NT2/D1 (cell line): ENCODE measurements at regions not wholly inside any gene's neighbourhood (a gene's known extent, or its start where the extent isn't known, plus 50 kb on each side); places are given as distances from the start of the nearest gene placed in this dataset.

ENCODE experiments used
- DNase-seq: peaks from one replicate; pipeline ENCODE4 v3.0.0-alpha.2; 2011; ENCODE audit warnings: low read depth, low spot score
- H3K27me3 ChIP-seq: 2 replicates; pipeline ENCODE4 v1.6.0; 2011; ENCODE audit warnings: mild to moderate bottlenecking; ENCODE audit not compliant: insufficient read length, insufficient read depth
- H3K36me3 ChIP-seq: 2 replicates; pipeline ENCODE4 v1.6.1; 2011; ENCODE audit warnings: mild to moderate bottlenecking, low read length, mixed read lengths; ENCODE audit not compliant: insufficient read depth, insufficient read length
- H3K4me1 ChIP-seq: 2 replicates; pipeline ENCODE4 v1.5.1; 2011; ENCODE audit not compliant: insufficient read depth, insufficient read length
- H3K4me3 ChIP-seq: 2 replicates; pipeline ENCODE4 v1.5.1; 2011; ENCODE audit warnings: low read depth; ENCODE audit not compliant: insufficient read length
- H3K9ac ChIP-seq: 2 replicates; pipeline ENCODE4 v1.6.0; 2011; ENCODE audit warnings: low read depth; ENCODE audit not compliant: insufficient read length
- H3K9me3 ChIP-seq: 2 replicates; pipeline ENCODE4 v1.5.1; 2011; ENCODE audit warnings: mild to moderate bottlenecking, low read length; ENCODE audit not compliant: insufficient read depth
- SUZ12 ChIP-seq: IDR thresholded peaks from 2 replicates; pipeline ENCODE4 v1.6.1; 2011; ENCODE audit not compliant: insufficient read length, insufficient read depth; ENCODE audit errors: extremely low read depth
- YY1 ChIP-seq: IDR thresholded peaks from 2 replicates; pipeline ENCODE4 v1.6.1; 2011; ENCODE audit not compliant: insufficient read length, insufficient read depth
- ZNF274 ChIP-seq: IDR thresholded peaks from 2 replicates; pipeline ENCODE4 v1.6.1; 2011; ENCODE audit warnings: mild to moderate bottlenecking, low read depth, low read length

DNA sequence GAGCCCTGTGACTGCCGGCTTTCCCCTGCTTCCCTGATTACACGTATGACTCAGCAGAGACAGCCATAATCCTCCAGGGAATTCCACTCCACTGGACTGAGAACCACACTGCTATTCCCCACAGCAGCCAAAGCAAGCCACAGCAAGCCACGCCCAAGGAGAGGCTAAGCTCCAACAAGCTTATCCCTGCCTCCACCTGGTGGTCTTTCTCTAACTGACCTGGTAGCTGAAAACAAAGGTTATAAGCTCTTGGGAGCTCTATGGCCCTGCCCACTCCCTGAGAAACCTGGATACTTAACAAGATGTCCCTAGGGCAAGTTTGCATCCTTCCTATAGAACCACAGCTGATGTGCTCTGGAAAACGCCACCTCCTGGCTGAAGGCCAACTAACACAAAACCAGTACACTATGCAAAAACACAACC lies 613.7 kb upstream of the CDH18 start:
- DNase-seq, result peak; percentile 35
- no peak overlapping the region for H3K4me3 ChIP-seq
- TF ChIP-seq YY1 (no peak), ZNF274 (no peak), SUZ12 (no peak)
- H3K4me1 ChIP-seq, result no peaks in the 10 kb centered on the region
- no peaks in the 10 kb centered on the region for H3K27me3 ChIP-seq
- H3K9ac ChIP-seq, result no peak overlapping the region
- H3K36me3 ChIP-seq, result no peaks in the 10 kb centered on the region
- H3K9me3 ChIP-seq, result no peaks in the 10 kb centered on the region; the same call in 1 of the 2 replicates

- no peaks in the 10 kb centered on the region for H3K4me1 ChIP-seq
- H3K9me3 ChIP-seq, result no peaks in the 10 kb centered on the region
- H3K4me3 ChIP-seq, result no peak overlapping the region
- H3K36me3 ChIP-seq, result no peaks in the 10 kb centered on the region
- no peak for DNase-seq
- no peaks in the 10 kb centered on the region for H3K27me3 ChIP-seq
- no peak overlapping the region for H3K9ac ChIP-seq
- TF ChIP-seq YY1 (no peak), ZNF274 (no peak), SUZ12 (no peak)
Measured at GRCh38 chr5:20590356-20590755, 602.4 kb upstream of the CDH18 start.

- Histone ChIP-seq H3K9ac (no peak overlapping the region), H3K36me3 (no peaks in the 10 kb centered on the region), H3K27me3 (no peaks in the 10 kb centered on the region), H3K4me1 (no peaks in the 10 kb centered on the region), H3K4me3 (no peak overlapping the region), H3K9me3 (no peaks in the 10 kb centered on the region)
- no peak for DNase-seq
- TF ChIP-seq ZNF274 (no peak), YY1 (no peak), SUZ12 (no peak)
Measured at GRCh38 chr5:20575571-20575970, 587.6 kb upstream of the CDH18 start.

DNA sequence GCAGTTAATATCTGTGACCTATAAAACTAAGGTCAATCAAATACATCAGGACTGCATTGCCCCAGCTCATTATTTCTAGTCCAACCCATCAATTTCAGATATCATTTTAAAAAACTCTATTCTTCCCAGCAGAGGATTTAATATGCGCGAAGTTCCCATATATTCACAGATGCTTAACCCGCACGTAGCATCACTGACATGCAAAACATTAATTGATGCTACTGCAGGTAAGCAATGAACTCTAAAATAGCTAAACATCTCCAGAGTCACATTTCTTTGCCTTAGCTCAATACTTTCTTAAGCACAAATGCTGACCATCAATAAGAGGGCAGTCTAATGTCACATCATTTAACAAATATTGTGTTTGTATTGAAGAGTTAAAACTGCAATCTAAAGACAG lies 586.6 kb upstream of the CDH18 start:
- Histone ChIP-seq H3K9me3 (no peaks in the 10 kb centered on the region), H3K4me1 (no peaks in the 10 kb centered on the region), H3K4me3 (no peak overlapping the region), H3K27me3 (no peaks in the 10 kb centered on the region), H3K36me3 (no peaks in the 10 kb centered on the region), H3K9ac (no peak overlapping the region)
- no peak for DNase-seq
- no peak for TF ChIP-seq ZNF274

GRCh38 chr5:20572614-20573013 lies 584.6 kb upstream of the CDH18 start:
- H3K4me3 ChIP-seq, result no peak overlapping the region
- no peak for TF ChIP-seq YY1
- no peak for TF ChIP-seq ZNF274
- no peak for TF ChIP-seq SUZ12
- no peaks in the 10 kb centered on the region for H3K27me3 ChIP-seq
- DNase-seq, result no peak
- H3K36me3 ChIP-seq, result no peaks in the 10 kb centered on the region
- H3K9ac ChIP-seq, result no peak overlapping the region
- H3K9me3 ChIP-seq, result no peaks in the 10 kb centered on the region
- no peaks in the 10 kb centered on the region for H3K4me1 ChIP-seq

DNA sequence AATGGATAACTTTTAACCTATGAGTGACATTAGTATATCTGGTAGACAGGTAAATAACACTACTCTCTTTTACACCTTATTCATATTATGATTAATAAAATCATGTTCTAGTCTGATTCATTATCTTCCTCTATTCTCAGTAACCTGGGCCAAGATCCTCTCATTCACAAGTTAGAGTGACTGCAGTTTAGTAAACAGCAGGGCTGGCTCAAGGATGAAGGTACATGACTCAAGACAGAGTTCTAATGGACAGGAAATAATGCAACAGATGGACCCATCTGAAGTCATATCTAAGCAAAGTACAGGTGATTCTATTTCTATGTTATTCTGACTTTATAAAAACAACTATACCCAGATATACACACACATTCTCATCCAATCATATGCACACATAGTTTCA lies 582.5 kb upstream of the CDH18 start:
- no peak for TF ChIP-seq ZNF274
- no peak for TF ChIP-seq YY1
- no peak for TF ChIP-seq SUZ12
- Histone ChIP-seq H3K4me3 (no peak overlapping the region), H3K9ac (no peak overlapping the region), H3K9me3 (no peaks in the 10 kb centered on the region), H3K36me3 (no peaks in the 10 kb centered on the region), H3K4me1 (no peaks in the 10 kb centered on the region), H3K27me3 (no peaks in the 10 kb centered on the region)
- no peak for DNase-seq

DNA sequence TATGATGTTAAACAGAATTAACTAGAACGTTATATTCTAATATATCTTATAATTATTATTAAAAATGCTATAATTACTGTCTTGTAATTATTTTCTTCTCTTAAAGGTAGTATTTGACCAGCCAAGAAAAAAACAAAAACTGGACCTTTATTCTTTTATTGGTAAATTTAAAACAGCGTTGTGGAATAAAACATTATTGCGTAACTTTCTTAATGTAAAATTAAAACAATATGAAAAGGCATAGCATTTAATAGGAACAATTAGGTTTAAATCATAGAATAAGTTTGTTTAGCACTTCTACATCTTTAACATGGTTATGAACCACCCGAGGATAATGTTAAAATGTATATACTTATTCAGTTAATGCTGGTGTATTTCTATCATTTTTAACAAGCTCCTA lies 574.5 kb upstream of the CDH18 start:
- Histone ChIP-seq H3K4me1 (no peaks in the 10 kb centered on the region), H3K4me3 (no peak overlapping the region), H3K9me3 (no peaks in the 10 kb centered on the region), H3K36me3 (no peaks in the 10 kb centered on the region), H3K9ac (no peak overlapping the region), H3K27me3 (no peaks in the 10 kb centered on the region)
- TF ChIP-seq YY1, result no peak
- DNase-seq, result no peak

DNA sequence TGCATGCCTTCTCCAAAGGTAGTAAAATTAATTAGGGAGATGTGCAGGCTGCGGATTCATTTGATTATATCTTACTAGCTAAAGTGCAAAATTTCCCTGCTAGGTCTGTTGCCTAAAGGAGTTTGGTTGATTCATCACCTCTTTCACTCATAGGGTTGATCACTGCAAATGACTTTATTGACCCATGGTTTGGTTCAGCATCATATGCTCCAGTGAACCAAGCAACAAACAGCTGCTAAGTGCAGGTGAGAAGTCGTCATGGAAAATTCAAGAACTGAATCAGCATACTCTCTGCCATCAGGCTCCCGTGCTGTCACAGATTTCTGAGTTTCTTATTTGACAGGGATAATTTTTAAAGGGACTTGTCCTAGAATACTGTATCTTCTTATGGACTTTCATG lies 571.8 kb upstream of the CDH18 start:
- no peak for TF ChIP-seq YY1
- no peak for TF ChIP-seq SUZ12
- TF ChIP-seq ZNF274, result no peak
- H3K4me3 ChIP-seq, result no peak overlapping the region
- no peak for DNase-seq
- no peaks in the 10 kb centered on the region for H3K36me3 ChIP-seq
- no peak overlapping the region for H3K9ac ChIP-seq
- H3K4me1 ChIP-seq, result no peaks in the 10 kb centered on the region
- no peaks in the 10 kb centered on the region for H3K27me3 ChIP-seq
- H3K9me3 ChIP-seq, result no peaks in the 10 kb centered on the region
